IPS DF 6.9 (cell line): ENCODE measurements at regions not wholly inside any gene's neighbourhood (a gene's known extent, or its start where the extent isn't known, plus 50 kb on each side); places are given as distances from the start of the nearest gene placed in this dataset.
"Not testable (repeated sequence)": the region's sequence is repeated elsewhere in the genome, so short reads cannot be mapped to it uniquely, and the experiment has no call there.

Experiments
- DNase-seq: peaks from one replicate; pipeline ENCODE4 v3.0.0-alpha.2; 2013; ENCODE audit warnings: low read depth, low spot score
- H3K27ac ChIP-seq: one replicate; pipeline ENCODE4 v1.5.1; 2013; ENCODE audit warnings: low read length, control low read depth
- H3K27me3 ChIP-seq: 2 replicates; pipeline ENCODE4 v1.6.1; 2013; ENCODE audit warnings: mild to moderate bottlenecking, low read length; ENCODE audit not compliant: control insufficient read depth, insufficient read depth
- H3K36me3 ChIP-seq: 2 replicates; pipeline ENCODE4 v1.6.1; 2013; ENCODE audit warnings: low read length; ENCODE audit not compliant: control insufficient read depth, insufficient read depth
- H3K4me1 ChIP-seq: 2 replicates; pipeline ENCODE4 v1.6.1; 2013; ENCODE audit warnings: low read length; ENCODE audit not compliant: control insufficient read depth, insufficient read depth
- H3K4me3 ChIP-seq: 2 replicates; pipeline ENCODE4 v1.5.1; 2013; ENCODE audit warnings: mild to moderate bottlenecking, low read length
- H3K9me3 ChIP-seq: 2 replicates; pipeline ENCODE4 v1.6.1; 2013; ENCODE audit warnings: low read length, inconsistent platforms; ENCODE audit not compliant: control insufficient read depth, insufficient read depth
- WGBS: extraction: QIAGEN DNeasy Blood & Tissue Kit; methylation state at CpG from one replicate; pipeline ENCODE4 v1.1.7; 2013; ENCODE audit warnings: mixed read lengths, missing lambda C conversion rate; ENCODE audit not compliant: insufficient read length, insufficient coverage; 5-methylcytosine and 5-hydroxymethylcytosine counted together

DNA sequence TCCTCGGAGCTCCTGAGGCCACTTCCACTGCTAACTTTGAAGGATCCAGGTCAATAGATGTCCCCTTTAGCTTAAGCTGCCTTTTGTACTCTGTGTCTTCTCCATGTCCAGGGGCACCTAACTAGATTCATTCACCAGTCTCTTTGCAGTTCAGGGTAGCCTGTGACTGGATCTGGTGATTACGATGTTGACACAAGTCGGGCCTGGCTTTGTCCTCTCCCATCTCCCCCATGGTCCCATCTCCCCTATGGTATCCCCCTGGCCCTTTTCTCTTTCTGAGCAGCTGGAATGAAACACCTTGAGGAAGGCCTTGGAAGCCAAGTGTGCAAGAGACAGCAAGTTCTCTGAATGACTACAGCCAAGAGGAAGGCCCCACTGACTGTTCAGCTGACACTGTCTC, 417.9 kb upstream of the SMIM21 start:
- Histone ChIP-seq H3K9me3 (no peaks in the 10 kb centered on the region; the same call in 1 of the 2 replicates), H3K4me1 (peaks cover 2% of the 10 kb centered on the region; the same call in 1 of the 2 replicates), H3K27ac (no peak overlapping the region), H3K27me3 (no peaks in the 10 kb centered on the region), H3K4me3 (no peak overlapping the region), H3K36me3 (no peaks in the 10 kb centered on the region)
- WGBS, result no CpG with 5 or more reads among the region's 3 CpGs
- no peak for DNase-seq

DNA sequence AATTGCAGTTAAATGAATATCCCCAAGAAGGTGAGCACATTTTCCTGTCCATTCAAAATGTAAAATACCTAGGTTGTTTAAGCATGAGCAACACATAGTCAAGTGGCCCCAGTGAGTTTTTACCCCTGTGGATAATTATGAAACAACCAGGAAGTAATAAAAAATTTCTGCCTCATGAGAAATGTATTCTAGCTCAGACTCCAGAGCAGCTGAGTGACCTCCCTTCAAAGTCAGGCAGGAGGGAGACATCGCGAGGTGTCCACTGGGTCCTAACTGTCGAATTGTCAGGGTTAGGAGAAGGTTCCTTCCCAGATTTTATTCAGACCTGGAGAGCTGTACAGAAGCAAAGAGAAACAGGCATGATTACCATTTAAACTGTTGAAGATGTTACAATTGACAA, 416.6 kb upstream of the SMIM21 start:
- Histone ChIP-seq H3K27ac (no peak overlapping the region), H3K4me1 (peaks cover 2% of the 10 kb centered on the region; the same call in 1 of the 2 replicates), H3K4me3 (no peak overlapping the region), H3K9me3 (no peaks in the 10 kb centered on the region; the same call in 1 of the 2 replicates), H3K36me3 (no peaks in the 10 kb centered on the region), H3K27me3 (no peaks in the 10 kb centered on the region)
- no peak for DNase-seq
- no CpG with 5 or more reads among the region's 3 CpGs for WGBS

DNA sequence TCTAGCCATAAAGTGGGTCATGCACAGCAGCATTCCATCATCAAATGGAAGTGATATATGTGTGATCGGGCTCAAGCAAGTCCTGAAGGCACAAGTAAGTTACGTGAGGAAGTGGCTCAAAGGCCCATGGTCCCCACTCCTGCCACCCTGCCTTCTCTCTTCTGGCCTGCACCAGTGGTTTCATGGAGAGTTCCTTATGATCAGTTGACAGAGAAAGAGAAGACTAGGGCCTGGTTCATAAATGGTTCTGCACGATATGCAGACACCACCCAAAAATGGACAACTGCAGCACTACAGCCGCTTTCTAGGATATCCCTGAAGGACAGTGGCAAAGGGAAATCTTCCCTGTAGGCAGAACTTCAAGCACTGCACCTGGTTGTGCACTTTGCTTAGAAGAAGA, 412.6 kb upstream of the SMIM21 start:
- no CpG with 5 or more reads among the region's 4 CpGs for WGBS

DNA sequence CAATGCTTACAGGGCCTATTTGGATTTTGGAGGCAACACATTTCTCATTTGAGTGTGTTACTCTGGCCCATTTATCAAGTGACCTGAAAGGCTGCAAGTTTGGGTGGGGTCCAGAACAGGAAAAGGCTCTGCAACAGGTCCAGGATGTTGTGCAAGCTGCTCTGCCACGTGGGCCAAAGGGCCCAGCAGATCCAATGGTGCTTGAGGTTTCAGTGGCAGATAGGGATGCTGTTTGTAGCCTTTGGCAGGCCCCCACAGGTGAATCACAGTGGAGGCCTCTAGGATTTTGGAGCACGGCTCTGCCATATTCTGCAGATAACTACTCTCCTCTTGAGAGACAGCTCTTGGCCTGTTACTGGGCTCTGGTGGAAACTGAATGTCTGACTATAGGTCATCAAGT, 412.2 kb upstream of the SMIM21 start:
- H3K4me3 ChIP-seq, H3K36me3 ChIP-seq, H3K27ac ChIP-seq, H3K4me1 ChIP-seq, H3K27me3 ChIP-seq, DNase-seq, H3K9me3 ChIP-seq: not testable (repeated sequence)
- WGBS, result no CpG with 5 or more reads among the region's 2 CpGs

More for the DNA sequence above, 412.6 kb upstream of the SMIM21 start:
- H3K4me3 ChIP-seq, result no peak overlapping the region
- no peaks in the 10 kb centered on the region for H3K4me1 ChIP-seq
- DNase-seq, result no peak
- no peaks in the 10 kb centered on the region for H3K36me3 ChIP-seq
- no peaks in the 10 kb centered on the region for H3K9me3 ChIP-seq
- H3K27ac ChIP-seq, result no peak overlapping the region
- no peaks in the 10 kb centered on the region for H3K27me3 ChIP-seq

DNA sequence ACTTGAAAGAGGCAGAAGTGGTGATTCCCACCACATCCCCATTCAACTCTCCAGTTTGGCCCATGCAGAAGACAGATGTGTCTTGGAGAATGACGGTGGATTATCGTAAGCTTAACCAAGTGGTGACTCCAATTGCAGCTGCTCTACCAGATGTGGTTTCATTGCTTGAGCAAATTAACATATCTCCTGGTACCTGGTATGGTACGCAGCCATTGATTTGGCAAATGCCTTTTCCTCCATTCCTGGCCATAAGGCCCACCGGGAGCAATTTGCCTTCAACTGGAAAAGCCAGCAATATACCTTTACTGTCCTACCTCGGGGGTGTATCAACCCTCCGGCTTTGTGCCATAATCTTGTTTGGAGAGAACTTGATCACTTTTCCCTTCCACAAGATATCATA, 411.5 kb upstream of the SMIM21 start:
- no peaks in the 10 kb centered on the region for H3K27me3 ChIP-seq
- no peaks in the 10 kb centered on the region for H3K36me3 ChIP-seq
- no peak for DNase-seq
- no peak overlapping the region for H3K4me3 ChIP-seq
- WGBS, result no CpG with 5 or more reads among the region's 6 CpGs
- H3K4me1 ChIP-seq, result no peaks in the 10 kb centered on the region
- H3K27ac ChIP-seq, result no peak overlapping the region
- H3K9me3 ChIP-seq, result no peaks in the 10 kb centered on the region

DNA sequence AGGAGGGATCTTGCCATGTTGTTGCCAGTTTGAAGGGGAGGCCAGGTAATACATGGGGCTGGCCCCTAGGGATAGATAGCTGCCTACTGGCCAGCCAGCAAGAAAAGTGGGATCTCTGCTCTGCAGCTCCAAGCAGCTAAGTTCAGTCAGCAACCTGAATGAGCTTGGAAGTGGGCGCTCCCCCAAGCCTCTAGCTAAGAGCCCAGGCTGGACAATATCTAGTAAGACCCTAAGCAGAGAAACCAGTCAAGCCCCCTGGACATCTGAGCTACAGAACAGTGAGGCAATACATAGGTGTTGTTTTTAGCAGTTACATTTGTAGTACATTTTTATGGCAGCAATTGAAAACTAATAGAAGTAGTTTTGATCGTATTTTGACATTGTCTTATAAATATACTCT, 409.8 kb upstream of the SMIM21 start:
- no peaks in the 10 kb centered on the region for H3K4me1 ChIP-seq
- H3K9me3 ChIP-seq, result no peaks in the 10 kb centered on the region
- H3K4me3 ChIP-seq, result no peak overlapping the region
- no CpG with 5 or more reads among the region's 2 CpGs for WGBS
- no peak for DNase-seq
- no peaks in the 10 kb centered on the region for H3K36me3 ChIP-seq
- no peaks in the 10 kb centered on the region for H3K27me3 ChIP-seq
- H3K27ac ChIP-seq, result no peak overlapping the region

DNA sequence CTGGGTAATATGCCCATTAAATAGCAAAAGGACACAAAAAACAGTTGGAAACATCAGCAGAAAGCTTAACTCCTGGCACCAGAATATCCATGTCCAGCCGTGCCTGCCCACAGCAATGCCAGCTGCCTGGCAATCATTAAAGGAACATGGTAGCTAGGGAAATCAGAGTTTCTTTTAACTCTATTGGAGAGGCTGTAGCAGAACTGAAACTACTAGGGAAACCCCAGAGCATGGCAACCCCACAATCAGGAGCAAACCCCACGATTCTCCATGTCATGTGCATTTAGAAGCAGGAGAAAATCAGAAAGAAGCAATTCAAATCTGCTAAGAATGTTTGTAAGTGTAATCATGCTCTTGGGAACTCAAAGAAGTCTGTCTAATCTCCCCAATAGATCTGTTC, 409.0 kb upstream of the SMIM21 start:
- WGBS, result no CpG with 5 or more reads among the region's 2 CpGs
- H3K27me3 ChIP-seq, result no peaks in the 10 kb centered on the region
- H3K4me3 ChIP-seq, result no peak overlapping the region
- DNase-seq, result no peak
- no peak overlapping the region for H3K27ac ChIP-seq
- H3K36me3 ChIP-seq, result no peaks in the 10 kb centered on the region
- H3K9me3 ChIP-seq, result no peaks in the 10 kb centered on the region
- no peaks in the 10 kb centered on the region for H3K4me1 ChIP-seq

DNA sequence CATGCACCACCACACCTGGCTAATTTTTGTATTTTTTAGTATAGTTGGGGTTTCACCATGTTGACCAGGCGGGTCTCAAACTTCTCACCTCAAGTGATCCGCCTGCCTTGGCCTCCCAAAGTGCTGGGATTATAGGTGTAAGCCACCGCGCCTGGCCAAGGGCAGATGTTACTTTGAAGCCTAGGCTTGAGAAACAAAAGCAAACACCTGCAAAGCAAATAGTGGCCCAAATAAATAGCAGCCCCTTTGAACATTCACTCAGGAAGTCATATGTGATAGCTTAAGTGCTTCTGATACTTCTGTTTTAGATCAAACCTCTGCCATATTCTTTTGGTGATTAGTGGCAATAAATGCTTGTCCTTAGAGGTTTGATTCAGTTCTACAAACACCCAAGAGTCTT, 404.5 kb upstream of the SMIM21 start:
- Histone ChIP-seq H3K4me1 (0 out of 2 replicates have a peak, but pooled peaks cover 2% of the 10 kb centered on the region), H3K4me3 (no peak overlapping the region), H3K9me3 (no peaks in the 10 kb centered on the region), H3K36me3 (no peaks in the 10 kb centered on the region), H3K27me3 (no peaks in the 10 kb centered on the region), H3K27ac (no peak overlapping the region)
- DNase-seq, result no peak
- WGBS, result no CpG with 5 or more reads among the region's 4 CpGs

DNA sequence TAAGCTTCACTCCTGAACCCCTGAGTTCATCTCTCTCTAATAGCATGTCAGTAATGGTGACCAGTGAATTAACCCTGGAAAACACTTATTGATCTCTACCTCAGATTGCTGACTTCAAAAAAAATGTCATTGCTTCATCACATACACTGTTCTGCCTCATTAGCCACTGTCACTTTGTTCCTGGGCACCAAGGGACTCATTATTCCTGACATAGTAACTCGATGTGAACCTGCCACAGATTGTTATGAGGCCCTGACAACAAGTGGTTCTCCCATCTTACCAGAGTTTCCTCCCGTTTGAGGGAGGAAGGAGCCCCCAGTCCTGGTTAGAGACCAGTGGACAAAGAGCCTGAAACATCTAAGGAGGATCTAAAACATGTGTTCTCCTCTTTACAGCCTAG, 403.3 kb upstream of the SMIM21 start:
- H3K36me3 ChIP-seq, result no peaks in the 10 kb centered on the region
- H3K27ac ChIP-seq, result no peak overlapping the region
- no peaks in the 10 kb centered on the region for H3K9me3 ChIP-seq
- H3K4me3 ChIP-seq, result no peak overlapping the region
- H3K4me1 ChIP-seq, result 0 out of 2 replicates have a peak, but pooled peaks cover 2% of the 10 kb centered on the region
- DNase-seq, result no peak
- H3K27me3 ChIP-seq, result no peaks in the 10 kb centered on the region
- WGBS, result no CpG with 5 or more reads among the region's 2 CpGs

DNA sequence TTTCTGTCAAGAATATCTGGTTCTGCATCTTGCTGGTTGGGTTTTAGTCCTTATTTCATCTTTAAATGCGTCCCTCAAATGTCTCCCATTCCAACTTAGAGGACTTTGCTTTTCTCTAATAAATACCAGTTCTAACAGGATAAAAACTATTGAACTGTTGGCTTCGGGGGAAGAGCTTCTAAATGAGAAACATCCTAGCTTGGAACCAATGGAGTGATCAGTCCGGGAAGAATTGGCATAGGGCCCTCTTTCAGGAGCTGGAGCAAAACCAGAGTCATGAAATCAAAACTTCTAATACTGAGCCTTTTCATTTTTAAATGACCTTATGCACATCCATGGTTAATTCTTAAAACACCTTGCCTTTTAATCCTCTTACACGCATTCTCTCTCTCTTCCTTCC, 401.6 kb upstream of the SMIM21 start:
- H3K9me3 ChIP-seq, result no peaks in the 10 kb centered on the region
- no peak overlapping the region for H3K27ac ChIP-seq
- peaks cover 4% of the 10 kb centered on the region; the same call in 1 of the 2 replicates for H3K4me1 ChIP-seq
- H3K4me3 ChIP-seq, result no peak overlapping the region
- WGBS, result 100% methylated on average over 1 of the region's 4 CpGs
- no peaks in the 10 kb centered on the region for H3K27me3 ChIP-seq
- H3K36me3 ChIP-seq, result no peaks in the 10 kb centered on the region
- no peak for DNase-seq

DNA sequence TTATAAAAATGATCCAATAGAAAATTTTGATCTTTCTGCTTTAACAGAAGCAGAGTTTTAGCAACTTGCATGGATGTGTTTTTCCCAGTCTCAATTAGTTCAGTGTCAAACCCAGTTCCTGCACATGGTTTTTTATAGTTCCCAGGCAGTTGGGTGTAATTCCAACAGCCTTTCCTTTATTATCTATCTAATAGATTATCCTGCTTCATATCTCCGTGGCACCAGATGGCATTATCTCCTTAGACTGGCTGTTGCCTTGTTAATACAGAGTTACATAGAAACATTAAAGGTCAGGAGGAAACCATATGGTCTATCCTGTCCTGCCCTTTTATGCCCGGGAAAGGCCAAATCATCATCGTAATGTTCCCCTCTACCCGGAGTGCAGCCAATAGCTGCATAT, 400.9 kb upstream of the SMIM21 start:
- Histone ChIP-seq H3K27ac (no peak overlapping the region), H3K9me3 (no peaks in the 10 kb centered on the region), H3K36me3 (no peaks in the 10 kb centered on the region), H3K4me1 (peaks cover 4% of the 10 kb centered on the region; the same call in 1 of the 2 replicates), H3K27me3 (no peaks in the 10 kb centered on the region), H3K4me3 (no peak overlapping the region)
- no CpG with 5 or more reads among the region's 4 CpGs for WGBS
- DNase-seq, result no peak
